Esophagus squamous epithelium (tissue), 4 donors: ENCODE measurements at regions not wholly inside any gene's neighbourhood (a gene's known extent, or its start where the extent isn't known, plus 50 kb on each side); places are given as distances from the start of the nearest gene placed in this dataset.

Experiments
- CTCF ChIP-seq, 6 experiments: fragments of 450-650 bp in 4 of 6; fragments of 200-600 bp in 2 of 6; sonication (generic) in 2 of 6; IDR thresholded peaks; one replicate each; pipeline ENCODE4 v1.5.1; 2016 to 2019; ENCODE audit warnings: antibody characterized with exemption in 6 of 6, mild to moderate bottlenecking in 4 of 6, moderate library complexity in 4 of 6
- POLR2A ChIP-seq, 4 donors: fragments of 450-650 bp; IDR thresholded peaks; one replicate each; pipeline ENCODE4 v1.6.1; 2017; ENCODE audit warnings: antibody characterized with exemption in 4 of 4, mild to moderate bottlenecking in 4 of 4, moderate library complexity in 3 of 4

- no peak for TF ChIP-seq CTCF (IDR thresholded peaks at IDR 0.05)
- TF ChIP-seq POLR2A (IDR thresholded peaks at IDR 0.05), result no peak
These were observed 185.8 kb upstream of the MAN1A1 start for GRCh38 chr6:119535332-119535731.
